GM21576 (cell line): ENCODE measurements at regions not wholly inside any gene's neighbourhood (a gene's known extent, or its start where the extent isn't known, plus 50 kb on each side); places are given as distances from the start of the nearest gene placed in this dataset.

ENCODE experiments used
- ATAC-seq: cut with Tn5 transposase; IDR thresholded peaks from one replicate; pipeline ENCODE4 v1.9.1; 2021; ENCODE audit warnings: mild to moderate bottlenecking, moderate library complexity; ENCODE audit not compliant: unreplicated experiment

DNA sequence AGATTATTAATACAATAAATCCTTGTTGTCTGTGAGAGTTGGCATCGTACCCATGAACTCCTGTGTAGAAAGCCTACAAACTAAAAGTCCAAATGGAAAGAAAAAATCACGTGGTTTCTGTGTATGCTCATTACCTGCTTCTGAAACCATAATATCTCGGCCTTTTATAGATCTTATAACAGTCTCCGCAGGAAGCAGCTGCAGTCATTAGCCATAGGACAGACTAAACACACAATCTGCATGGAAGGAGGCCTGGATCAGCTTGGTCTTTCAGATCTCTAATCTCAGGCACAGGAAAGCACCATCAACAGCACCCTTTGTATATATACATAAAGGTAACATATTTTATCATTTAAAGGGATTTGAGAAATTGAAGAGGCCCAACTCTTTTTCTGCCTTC is 508.9 kb upstream of the TCF4 start:
- ATAC-seq: no peak

DNA sequence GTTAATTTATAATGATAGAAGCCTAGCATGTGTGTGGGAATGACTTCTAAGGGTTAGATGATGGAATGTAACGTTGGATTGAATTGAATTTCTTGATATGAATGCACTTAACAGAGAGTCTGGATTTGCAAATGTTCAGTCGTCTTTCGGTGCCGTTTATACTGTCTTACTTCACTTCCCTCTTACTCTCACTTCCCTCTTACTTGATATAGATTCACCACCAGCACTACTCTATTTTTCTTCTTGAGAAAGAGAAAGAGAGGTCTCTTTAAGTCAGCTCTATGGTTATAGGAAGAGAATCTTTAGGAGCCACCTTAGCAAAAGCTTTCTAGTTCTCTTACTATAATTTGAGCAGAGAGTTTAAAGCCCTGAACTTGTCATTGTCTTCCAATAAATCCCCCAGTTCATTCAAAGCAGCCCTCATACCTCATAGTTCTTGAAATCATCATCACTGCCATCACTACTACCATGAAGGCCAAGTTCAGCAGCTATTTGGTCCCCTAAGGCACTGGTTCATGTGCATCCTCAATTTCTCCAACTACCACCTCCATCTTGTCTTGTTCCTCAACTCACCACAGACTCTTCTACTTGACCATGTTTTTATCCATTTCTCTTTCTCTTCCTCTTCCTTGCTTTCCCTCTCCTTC is 501.7 kb upstream of the TCF4 start:
- peak; percentile 78 for ATAC-seq

DNA sequence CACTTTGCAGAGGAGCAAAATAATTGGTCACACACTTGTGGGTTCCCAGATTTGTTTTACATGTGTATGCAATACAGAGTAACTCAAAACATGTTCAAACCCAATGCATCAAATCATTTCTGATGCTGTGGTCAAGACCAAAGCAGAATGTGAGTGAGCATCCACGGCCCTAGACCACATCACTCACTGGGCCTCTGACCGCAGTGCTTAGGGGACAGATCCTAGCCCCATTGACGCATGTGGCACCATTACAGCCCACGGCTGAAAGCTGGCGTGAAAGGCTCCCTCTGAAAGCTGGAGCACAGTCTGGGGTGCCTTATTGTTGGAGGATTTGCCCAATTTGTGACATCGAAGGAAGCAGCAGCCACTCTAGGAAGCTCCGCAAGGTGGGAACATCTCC is 498.8 kb upstream of the TCF4 start:
- ATAC-seq: no peak

DNA sequence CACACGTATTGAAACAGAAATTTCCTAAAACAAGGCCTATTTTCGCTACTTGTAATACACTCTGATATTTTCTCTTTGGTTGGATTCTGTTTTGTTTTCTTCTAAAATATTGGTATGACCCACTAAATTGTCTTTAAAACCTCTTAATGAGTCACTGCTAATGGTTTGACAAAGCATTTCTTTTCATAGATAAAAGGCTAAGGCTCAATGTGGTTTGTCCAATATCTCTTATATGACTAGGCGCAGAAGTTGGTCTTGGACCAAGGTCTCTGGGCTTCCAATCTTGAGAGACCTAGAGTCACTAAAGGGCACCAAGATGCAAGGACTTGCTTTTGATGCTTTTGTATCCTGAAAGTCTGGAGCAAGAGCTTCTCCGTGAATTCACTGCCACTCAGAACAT is 498.2 kb upstream of the TCF4 start:
- no peak for ATAC-seq

DNA sequence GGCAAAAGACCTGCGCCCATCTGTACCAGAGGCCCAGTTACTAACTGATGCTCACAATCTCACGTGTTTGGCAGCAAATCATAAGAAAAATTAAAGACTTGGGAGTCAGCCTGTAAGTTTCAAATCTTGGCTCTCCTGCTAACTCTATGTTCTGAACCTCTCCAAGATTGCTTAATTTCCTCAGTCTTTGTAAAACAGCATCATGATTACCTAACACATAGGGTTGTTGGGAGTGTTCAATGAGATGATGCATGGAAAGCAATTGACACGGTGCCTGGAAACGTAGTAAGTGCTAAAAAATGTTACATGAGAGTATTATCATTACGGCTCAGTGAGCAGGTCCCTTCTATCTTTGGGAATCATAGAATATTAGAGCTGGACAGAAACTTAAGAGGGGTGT is 497.6 kb upstream of the TCF4 start:
- ATAC-seq: no peak

DNA sequence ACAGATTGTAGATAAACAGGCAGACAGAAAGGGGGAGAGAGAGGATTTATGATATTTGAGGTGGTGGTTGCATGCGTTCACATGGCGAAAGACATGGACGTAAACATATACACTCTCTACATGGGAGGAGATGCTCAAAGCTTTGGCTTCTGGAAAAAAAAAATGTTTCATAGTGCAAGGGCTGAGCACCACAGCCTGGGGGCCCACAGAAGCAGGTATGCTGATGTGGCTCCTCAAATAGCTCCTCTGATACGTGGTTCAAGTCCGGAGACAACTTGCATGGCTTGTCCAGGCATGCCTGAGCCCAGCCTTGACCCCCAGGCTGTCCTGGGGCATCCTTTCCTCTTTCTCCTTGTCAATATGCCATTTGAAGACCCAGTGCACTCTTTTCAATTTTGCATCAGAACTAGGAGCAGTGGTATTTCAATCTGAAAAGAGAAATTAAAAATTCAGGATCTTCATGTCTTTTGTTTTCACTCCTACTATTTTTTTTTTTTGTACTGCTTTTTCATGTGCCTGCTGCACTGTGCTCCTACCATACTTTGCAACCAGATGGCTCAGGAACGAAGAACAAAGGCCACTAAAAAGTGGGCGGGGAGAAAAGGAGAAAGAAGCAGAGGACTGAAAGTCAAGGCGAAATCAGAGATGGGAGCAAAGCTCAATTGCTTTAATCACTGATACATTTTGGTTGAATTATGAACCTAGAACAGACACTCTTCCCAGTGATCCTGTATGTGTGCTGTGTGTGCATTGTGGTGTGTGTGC is 495.7 kb upstream of the TCF4 start:
- ATAC-seq: no peak

DNA sequence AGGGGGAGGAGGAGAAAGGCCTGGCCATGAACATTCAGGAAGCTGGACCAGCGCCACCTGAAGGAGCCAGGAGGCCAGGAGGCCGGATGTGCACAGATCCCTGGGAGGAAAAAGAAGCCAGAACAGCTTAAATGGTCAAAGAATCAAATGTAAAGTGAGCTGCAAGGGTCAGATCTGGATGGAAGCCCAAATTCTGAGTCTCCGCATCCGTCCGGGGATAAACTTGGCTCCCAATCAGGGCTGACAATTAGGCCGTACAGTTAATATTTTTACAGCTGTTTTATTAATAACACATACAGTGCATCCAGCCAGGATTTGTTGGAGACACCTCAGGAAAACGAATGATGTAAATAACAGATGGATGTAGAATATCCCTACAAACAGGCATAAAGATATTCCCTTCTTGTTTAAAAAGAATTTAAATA is 495.1 kb upstream of the TCF4 start:
- no peak for ATAC-seq

DNA sequence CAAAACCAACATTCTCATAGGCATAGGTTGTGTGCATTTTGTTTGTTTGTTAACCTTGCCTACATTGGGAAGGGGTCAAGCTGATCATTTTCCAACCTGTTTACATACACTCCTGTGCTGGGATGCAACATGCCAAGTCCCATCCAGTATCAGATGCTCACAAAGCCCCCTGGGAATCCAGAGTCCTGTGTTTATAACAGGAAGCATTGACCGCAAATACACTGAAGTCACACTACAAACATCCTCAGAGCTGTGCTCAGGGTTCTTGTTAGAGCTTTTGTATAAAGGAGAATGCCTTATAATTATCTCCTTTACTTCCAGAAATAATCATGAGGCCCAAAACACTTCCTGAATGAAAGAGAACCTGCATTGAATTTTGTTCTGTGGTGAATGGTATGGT is 488.7 kb upstream of the TCF4 start:
- no peak for ATAC-seq

DNA sequence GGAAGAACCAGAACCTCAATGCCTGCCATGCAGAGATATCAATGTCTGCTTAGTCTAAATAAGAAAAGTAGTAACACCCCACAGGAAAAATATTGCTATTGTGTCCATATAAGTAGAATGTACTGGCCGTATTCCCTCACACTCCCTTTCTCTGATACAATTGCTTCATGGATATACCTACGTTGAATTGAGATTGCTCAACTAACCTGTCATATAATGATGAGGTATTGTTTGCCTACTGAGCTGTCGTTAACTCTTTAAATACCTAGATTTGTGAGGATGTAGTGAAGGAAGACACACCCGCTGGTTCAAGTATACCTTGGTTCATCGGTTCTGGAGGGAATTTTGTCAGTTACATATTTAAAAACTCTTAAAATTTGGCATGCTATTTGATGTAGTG is 480.7 kb upstream of the TCF4 start:
- ATAC-seq: no peak

DNA sequence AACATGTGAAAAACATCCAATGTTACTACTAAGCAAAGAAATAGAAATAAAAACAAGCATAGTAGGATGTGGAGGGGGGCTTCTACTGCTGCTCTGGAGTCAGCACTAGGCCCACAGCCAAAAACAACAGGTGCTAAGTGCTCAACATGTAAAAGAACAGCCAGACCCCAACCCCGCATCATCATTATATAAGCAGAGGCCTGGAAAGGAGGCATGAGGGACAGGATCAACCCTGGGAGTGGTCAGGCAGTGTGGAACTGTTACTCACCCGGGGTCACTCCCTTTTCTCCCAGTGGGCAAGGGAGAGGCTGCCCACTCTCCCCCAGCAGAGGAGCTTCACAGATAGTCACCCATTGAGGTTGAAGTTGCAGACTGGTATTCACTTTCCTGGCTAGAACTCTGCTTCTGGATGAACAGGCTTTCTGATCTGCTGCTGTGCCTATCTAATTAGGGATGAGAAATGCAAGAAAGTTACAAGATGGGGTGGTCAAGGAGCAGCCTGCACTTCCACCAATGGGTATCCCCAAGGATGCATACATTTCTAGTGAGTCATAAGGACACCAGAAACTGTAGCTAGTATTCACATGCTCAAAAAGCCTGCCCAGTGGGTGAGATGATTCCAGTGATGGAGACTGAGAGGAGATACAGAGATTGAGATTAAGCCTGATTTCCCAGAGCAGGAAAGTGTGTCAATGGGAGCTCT is 480.1 kb upstream of the TCF4 start:
- no peak for ATAC-seq

DNA sequence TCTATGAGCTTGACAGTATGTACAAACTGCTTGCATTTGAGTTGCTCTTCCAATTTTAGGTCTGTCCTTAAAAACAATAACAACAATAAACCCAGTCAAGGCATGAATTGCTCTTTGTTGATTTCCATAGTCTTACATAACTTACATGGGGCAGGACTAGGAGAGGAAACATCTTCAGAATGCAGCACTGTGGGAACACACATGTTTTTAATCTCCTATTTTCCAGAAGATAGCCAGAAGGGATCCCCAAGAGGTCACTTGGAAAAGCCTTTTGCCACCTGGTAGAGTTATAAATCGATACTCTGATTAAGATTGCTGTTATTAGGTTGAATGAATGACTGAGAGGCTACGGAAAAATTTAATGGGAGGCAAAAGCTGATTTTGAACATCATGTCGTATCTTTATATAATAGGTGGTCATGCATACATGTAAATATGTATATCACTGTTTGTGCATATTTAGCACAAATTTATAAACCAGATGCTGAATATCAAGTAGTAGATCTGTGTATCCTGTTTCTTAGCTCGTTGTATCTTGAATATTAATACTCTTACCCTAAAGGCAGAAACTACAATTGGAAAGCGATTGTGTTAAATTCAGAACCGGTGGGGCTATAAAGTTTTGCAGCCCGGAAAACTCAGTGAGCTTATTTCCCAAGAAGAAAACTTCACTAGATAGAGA is 479.4 kb upstream of the TCF4 start:
- no peak for ATAC-seq

DNA sequence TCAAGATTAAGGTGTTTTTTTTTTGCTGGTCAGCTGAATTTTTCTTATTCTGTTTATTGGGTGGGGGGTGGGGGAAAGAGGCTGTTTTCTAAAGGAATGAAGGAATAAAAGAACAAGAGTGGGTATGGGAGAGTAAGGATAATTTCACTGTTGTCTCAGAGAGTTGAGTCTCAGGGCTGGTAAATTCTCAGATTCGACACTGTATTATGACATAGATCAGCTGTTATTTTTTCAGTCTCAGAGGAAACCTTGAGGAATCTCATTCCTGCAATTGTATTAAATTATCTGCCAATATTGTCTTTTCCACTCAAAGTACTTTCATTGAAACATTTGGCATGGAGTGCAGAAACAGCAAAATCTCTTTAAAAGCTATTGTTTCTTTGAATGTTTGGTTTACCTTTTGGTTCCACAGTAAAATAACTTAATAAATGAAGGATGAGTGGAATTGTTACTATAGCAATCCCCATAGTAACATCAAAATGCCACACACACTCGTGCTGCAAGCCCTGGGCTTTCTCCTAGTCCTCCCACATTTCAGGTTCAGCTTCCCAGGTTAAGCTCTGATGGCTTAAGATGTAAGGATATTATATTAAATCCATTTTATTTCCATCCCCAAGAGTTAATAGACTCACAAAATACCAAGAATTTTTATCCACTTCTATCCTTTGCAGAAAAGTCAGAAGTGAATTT is 478.7 kb upstream of the TCF4 start:
- no peak for ATAC-seq

DNA sequence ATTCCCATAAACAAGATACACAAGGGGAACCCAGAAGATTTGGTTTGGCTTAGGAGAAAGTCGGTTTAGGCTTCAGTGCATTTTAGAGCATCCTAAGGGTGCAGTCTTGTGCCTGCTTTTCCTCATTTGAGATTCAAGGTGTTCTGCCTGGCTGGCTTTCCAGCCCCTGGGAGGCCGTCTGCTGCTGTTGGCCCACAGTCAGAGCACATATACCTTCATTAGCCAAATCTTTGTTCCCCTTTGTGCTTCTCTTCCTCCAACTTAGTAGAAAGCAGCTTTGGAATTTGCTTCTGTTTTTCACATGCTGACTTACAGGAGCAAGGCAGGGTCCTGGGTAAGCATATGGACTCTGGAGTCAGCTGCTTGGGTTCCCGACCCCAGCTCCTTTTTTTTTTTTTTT is 477.1 kb upstream of the TCF4 start:
- no peak for ATAC-seq

DNA sequence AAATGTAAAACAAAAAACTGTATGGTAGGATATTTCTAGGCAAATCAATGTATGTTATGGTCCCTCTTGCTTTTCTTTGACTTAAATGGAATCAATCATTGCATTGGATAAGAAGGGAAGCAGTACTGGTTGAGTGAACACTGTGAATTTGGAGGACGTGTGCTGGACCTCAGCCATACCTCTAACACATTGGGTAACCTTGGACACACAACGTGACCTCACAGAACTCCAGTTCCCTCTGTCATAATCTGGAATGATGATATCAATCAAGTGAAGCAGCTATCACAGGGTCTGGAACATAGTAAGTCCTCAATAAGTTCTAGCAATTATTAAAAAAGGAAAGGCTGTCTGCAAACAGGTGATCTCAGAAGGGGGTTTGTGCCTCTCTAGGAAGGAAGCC is 474.9 kb upstream of the TCF4 start:
- no peak for ATAC-seq

DNA sequence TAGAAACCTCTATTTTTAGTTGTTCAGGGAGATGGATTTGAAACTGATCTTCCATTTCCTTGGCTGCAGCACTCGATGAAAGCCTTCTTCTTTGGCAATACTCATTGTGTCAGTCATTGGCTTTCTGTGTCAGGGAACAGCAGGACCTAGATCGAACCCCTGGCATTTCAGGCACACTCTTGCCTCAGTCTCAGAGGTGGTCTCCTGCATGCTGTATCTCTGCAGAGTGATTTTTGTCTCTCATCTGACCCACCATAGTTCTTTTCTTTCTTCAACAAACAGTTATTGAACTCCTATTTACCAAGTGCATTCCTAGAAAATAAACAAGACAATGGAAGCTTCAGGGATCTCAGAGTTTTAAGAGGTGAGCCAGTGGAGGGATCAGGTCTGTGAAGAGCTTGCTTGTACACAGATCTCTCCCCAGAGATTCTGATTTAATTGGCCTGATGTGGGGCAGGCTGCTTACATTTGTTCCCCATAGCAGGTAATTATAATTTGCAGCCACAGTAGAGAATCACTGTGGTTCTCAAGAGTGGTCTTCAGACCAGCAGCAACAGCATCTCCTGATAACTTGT is 473.1 kb upstream of the TCF4 start:
- no peak for ATAC-seq

DNA sequence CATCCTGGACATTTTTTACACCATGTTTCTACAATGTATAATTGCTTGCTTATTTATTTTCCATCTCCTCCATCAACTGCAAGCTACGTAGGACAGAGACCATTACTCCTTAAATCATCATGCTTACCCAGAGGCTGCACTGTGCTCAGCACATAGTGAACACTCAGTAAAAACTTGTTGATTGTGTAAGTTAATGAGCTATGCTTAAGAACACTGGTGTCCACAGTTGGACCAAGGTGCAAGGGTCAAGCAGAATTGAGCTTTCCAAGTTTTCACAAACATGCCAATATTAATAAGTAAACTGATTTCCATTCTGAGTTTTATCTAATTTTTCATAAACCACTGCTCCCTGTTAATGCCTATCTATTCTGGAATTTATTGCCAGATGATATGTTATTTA is 464.2 kb upstream of the TCF4 start:
- ATAC-seq: no peak

DNA sequence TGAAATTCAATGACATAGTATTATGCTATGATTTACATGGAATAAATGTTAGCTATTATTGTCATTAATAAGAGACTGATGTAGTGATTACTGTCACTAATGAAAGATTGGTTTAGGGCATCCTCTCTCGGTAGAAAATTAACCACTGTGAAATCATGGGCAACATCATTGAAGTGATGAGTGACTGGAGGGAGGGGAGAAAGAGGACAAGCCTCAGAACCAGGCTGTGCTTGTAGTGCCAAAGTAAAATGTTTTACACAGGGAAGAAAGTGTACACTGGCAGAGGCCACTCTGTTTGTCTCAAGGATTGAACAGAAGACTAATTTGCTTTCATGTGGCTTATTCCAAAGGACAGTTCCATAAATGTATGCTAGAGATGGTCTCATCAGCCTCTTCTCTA is 456.2 kb upstream of the TCF4 start:
- ATAC-seq: no peak

DNA sequence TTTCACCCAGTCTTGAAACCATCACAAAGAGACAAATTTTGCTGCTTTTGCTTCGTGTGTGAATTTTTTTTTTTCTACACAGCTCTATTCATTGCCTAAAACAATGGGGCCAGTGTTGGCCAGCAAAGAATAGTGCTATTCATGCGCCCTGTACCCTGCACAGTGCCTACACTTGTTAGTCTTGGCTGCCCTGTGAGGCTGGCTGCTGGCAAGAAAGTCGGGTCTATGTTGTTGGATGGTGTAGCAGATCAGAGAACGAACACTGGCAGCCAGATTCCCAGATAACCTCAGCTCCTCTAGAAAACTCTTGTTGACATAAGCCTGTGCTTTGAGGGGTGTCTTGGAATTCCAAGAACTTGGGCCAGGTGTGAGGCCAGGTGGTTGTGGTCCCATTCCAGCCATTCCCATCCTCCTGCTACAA is 455.7 kb upstream of the TCF4 start:
- no peak for ATAC-seq

DNA sequence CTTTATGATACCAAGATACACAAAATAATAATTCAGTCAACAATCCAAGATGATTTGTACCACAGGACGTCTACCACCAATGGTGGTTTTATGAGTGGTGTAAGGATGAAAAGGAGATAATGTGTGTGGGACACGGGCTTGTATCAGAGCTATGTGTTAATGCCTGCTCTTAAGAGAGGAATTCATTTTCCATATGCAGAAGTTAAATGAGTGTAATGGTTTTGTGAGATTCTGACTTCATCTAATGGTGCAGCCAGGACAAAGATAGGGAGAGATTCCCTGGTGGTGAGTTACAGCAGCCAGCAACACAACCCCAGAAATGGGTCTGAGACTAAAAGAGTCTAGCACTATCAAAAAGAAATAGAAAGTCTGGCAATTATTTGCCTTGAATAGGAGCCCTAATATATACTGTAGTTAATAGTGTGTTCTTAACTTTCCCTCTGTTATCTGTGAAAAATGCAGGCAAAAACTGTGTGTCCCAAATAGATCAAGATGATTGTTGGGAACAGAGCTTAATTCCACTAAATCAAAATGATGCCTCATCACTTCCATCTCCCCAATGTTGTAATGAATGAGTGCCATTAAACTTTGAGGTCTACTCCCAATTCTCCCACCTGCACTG is 455.0 kb upstream of the TCF4 start:
- ATAC-seq: no peak
